GM21786 (cell line): ENCODE measurements at regions not wholly inside any gene's neighbourhood (a gene's known extent, or its start where the extent isn't known, plus 50 kb on each side); places are given as distances from the start of the nearest gene placed in this dataset.
"Not testable (repeated sequence)": the region's sequence is repeated elsewhere in the genome, so short reads cannot be mapped to it uniquely, and the experiment has no call there.

Experiments used
- ATAC-seq: cut with Tn5 transposase; IDR thresholded peaks from one replicate; pipeline ENCODE4 v1.9.1; 2021; ENCODE audit not compliant: unreplicated experiment

GRCh38 chr2:230593765-230594164, 118.9 kb upstream of the CAB39 start:
- ATAC-seq, result no peak

GRCh38 chr2:230594286-230594840, 118.3 kb upstream of the CAB39 start:
- ATAC-seq, result no peak

GRCh38 chr2:230599853-230600252, 112.8 kb upstream of the CAB39 start:
- no peak for ATAC-seq

GRCh38 chr2:230600285-230600684, 112.4 kb upstream of the CAB39 start:
- no peak for ATAC-seq

- no peak for ATAC-seq
Observed at GRCh38 chr2:230600881-230601280, 111.8 kb upstream of the CAB39 start.

GRCh38 chr2:230601510-230601909, 111.1 kb upstream of the CAB39 start:
- peak; percentile 64 for ATAC-seq

GRCh38 chr2:230602562-230603230, 109.9 kb upstream of the CAB39 start:
- peak; percentile 56 for ATAC-seq

GRCh38 chr2:230603317-230603716, 109.3 kb upstream of the CAB39 start:
- ATAC-seq, result not testable (repeated sequence)

GRCh38 chr2:230604158-230604557, 108.5 kb upstream of the CAB39 start:
- not testable (repeated sequence) for ATAC-seq

GRCh38 chr2:230614040-230614439, 98.6 kb upstream of the CAB39 start:
- ATAC-seq, result no peak

- ATAC-seq, result peak; percentile 86
Observed at GRCh38 chr2:230614913-230615332, 97.7 kb upstream of the CAB39 start.

GRCh38 chr2:230617256-230617706, 95.4 kb upstream of the CAB39 start:
- not testable (repeated sequence) for ATAC-seq

GRCh38 chr2:230619491-230619890, 93.2 kb upstream of the CAB39 start:
- ATAC-seq, result no peak

- not testable (repeated sequence) for ATAC-seq
Observed at GRCh38 chr2:230625220-230625619, 87.4 kb upstream of the CAB39 start.

GRCh38 chr2:230627091-230627490, 85.6 kb upstream of the CAB39 start:
- not testable (repeated sequence) for ATAC-seq

GRCh38 chr2:230627806-230628724, 84.6 kb upstream of the CAB39 start:
- ATAC-seq, result no peak

GRCh38 chr2:230631470-230631869, 81.2 kb upstream of the CAB39 start:
- ATAC-seq, result no peak

GRCh38 chr2:230634146-230634545, 78.5 kb upstream of the CAB39 start:
- ATAC-seq, result no peak

GRCh38 chr2:230634721-230635313, 77.8 kb upstream of the CAB39 start:
- not testable (repeated sequence) for ATAC-seq

- peak; percentile 52 for ATAC-seq
Observed at GRCh38 chr2:230636684-230637271, 75.9 kb upstream of the CAB39 start.

- not testable (repeated sequence) for ATAC-seq
Observed at GRCh38 chr2:230637486-230637885, 75.2 kb upstream of the CAB39 start.
